Renal pelvis (tissue), 1 donor: ENCODE measurements at regions not wholly inside any gene's neighbourhood (a gene's known extent, or its start where the extent isn't known, plus 50 kb on each side); places are given as distances from the start of the nearest gene placed in this dataset.
"Not testable (repeated sequence)": the region's sequence is repeated elsewhere in the genome, so short reads cannot be mapped to it uniquely, and the experiment has no call there.

ENCODE experiments used
- DNase-seq: peaks from one replicate; pipeline ENCODE4 v3.0.0-alpha.2; 2013

DNA sequence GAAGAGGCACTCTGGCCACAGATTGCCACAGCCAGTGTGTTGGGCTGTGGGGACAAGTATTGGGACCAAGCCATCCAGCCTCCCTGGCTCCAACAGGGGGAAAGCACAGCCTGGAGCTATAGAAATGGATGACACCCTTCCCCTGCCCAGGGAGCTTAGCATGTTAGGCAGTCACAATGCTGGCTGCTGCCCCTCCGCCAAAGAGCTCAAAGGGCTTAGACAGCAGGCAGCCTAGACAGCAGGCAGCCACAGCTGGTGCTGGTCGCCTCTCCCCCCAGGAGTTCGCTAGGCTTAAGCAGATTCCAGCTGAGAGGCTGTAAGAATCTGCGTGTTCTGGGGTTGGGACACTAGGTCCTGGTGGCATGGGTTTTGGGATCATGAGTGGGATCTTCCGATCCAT lies 94.5 kb upstream of the MXRA5 start:
- no peak for DNase-seq

DNA sequence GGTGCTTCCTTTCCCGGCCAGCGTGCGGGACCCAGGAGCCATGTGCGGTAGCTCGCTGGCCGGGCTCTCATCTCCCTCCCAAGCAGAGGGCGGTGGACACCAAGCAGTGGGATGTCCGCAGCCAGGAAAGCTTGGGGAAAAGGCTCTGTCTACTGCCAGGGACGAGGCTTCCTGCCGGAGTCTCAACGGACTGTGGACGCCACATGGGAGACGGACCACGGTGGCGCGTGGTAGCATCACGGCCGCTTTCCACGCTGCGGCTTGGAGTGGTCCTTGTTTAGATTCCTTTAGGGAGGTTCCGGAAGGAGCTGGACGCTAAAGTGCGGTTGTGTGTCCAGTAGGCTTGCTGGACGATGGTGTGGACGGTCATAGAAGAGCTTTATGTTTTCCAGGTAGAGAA lies 89.5 kb upstream of the MXRA5 start:
- DNase-seq: not testable (repeated sequence)

DNA sequence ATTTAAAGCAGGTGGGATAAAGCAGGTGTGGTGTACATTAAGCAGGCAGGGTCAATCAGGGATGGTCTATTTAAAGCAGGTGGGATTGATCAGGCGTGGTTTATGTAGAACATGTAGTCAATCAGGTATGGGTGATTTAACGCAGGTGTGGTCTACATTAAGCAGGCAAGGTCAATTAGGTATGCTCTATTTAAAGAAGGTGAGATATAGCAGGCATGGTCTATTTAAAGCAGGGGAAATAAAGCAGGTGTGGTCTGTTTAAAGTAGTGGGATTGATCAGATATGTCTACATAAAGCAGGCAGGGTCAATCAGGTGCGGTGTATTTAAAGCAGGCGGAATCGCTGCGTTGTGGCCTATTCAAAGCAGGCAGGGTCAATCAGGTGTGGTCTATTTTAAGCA lies 88.6 kb upstream of the MXRA5 start:
- no peak for DNase-seq

DNA sequence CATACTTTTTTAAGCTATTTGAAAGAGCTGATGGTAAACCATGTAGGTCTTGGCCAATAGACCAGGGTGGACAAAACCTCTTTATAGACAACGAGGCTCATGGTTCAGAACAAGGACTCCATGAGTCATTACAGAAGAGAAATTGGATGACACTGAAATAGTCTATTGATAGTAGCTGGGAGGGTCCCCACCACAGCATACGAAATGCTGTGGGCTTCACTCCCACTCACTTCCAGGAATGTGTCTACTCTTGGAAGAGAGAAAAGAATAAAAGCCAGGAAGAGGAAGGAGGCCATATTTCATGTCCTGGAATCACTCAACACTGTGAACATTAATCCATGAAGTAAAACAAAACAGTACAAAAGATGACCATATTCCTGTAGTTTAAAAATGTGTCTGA lies 82.3 kb upstream of the MXRA5 start:
- DNase-seq: no peak

DNA sequence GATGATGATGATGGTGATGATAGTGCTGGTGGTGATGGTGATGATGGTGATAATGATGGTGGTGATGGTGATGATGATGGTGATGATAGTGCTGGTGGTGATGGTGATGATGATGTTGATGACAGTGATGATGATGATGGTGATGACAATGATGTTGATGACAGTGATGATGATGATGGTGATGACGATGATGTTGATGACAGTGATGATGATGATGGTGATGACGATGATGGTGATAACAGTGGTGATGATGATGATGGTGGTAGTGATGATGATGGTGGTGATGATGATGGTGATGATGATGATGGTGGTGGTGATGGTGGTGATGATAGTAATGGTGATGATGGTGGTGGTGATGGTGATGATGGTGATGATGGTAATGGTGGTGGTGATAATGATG lies 80.1 kb upstream of the MXRA5 start:
- no peak for DNase-seq

DNA sequence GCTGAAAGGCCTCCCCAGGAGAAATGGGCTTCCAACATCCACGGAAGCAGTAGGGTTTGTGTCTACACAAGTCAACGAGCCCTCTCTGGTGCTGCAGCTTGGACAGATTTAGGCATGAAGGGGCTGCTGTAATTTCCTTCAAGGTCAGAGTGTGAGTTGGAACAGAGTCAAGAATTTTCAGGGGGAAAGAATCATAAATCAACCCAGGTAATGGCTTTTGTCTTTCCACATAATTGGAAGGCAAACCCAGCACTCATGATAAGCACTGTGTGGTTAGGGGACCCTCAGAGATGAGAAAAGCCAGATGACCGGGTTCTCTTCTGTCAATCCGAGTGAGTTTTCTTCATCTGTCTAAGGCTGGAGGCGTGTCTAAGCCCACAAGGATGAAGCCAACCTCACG lies 78.6 kb upstream of the MXRA5 start:
- DNase-seq: no peak

DNA sequence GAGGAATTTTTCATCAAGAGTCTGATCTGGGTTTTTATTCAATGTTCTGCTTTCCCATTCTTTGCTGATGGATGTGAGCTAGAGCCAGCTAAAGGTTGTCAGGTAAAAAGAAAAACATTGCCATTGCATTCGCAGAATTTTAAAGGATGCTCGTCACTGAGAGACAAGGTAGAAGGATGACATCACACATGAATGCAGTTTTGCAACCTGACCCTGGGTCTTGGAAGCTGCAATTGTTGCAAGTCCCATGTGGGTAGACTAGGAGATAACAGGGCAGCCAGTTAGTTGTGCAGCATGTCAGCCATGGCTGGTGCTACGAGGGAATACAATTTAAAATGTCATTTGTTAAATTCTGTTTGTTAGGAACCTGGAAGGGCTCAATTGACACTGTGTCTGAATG lies 73.9 kb upstream of the MXRA5 start:
- DNase-seq: no peak

DNA sequence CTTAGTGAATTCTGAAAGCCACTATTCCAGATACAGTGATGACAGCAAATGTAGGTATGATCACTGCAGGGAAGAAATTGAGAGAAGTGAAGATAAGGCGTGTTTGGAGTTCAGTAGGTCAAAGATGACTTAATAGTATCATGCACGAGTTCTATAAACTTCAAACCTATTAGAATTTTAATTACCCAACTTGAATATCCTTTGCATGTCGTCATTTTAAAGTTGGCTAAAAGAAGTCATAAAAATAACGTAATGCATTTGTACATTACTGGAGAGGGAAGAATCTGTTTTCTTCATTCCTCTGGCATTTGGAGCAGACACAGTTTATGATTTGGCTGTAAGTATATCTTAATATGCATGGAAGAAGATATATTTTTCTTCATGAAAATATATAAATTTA lies 68.6 kb upstream of the MXRA5 start:
- DNase-seq: no peak

DNA sequence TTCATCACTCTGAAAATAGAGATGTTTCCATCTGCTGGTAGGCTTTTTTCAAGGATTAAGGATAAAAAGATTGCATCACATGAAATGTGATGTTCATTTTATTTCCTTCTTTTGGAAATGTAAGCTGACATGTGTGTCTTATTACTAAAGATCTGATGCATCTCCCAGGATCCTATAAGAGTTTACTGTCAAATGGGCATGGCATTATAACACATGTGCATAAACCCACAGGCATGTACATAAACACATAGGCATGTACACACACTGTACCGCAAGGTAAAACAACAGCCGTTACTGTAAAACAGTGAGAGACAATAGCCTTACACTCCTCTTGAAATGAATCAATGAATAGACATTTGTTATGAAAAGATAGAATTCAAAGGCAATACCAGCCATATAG lies 65.2 kb upstream of the MXRA5 start:
- DNase-seq: not testable (repeated sequence)

DNA sequence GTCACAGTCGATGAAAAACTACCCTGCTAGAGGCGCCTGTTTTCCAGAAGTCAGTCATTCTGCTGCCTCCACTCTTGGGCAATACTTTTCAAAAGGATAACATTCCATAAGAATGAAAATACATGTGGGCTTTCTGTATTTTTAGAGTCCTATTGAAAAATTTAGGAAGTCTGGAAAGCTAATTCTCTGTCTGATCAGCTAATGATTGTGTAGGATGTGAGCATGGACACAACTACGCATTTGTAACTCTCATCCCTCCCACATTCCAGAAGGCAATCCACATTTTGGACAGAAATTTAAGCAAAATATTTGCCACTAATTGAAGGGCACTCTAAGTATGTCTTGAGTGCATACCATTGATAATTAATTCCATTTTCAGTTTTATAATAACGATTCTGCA lies 63.5 kb upstream of the MXRA5 start:
- DNase-seq: not testable (repeated sequence)

DNA sequence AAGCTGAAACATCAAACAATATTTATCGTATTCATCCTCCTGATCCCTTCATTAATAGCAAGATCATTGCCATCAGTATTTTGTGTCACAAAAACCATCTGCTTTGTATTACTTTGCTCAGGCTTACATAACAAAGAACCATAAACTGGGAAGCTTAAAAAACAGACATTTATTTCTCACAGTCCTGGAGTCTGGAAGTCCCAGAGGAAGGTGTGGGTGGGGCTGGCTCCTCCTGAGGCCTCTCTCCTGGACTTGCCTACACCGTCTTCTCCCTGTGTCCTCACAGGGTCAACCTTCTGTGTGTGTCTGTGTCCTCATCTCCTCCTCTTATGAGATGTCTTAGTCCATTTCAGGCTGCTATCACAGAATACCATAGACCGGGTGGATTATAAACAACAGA lies 61.3 kb upstream of the MXRA5 start:
- no peak for DNase-seq

DNA sequence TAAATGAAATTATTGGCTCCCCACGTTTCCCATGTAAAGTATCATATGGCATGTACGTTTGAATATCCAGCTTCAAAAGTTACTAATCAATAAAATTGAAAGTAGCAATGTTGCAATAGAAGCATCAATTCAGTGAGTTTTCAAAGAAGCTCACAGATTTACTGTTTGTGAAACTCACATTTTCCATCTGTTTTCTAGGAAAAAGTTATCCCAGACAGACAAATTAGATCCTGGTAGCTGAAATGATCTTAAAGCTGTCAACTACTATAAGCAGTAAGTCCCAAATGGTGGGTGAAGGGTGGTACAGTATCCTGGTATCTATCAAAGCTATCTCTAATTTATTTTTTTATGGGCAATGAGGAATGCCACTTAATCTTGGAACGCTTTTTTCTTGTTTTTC lies 60.7 kb upstream of the MXRA5 start:
- DNase-seq: no peak

DNA sequence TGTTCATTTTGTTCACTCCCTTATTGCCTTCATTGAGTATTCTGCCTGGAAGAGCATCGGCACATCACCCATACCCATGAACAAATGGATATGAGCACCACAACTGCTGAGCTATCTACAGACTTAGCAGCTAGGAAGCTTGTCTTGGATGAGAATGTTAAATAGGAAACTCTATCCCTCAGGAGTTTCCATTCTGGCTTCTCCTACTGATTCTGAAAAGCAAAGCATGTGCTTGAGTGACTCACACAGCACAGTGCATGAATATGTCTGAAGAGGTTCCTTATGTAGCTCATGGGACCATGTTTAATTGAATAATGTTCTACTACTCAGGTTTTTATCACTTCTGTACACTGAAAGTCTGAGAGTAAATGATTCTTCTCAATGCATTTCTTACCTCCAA lies 57.3 kb upstream of the MXRA5 start:
- no peak for DNase-seq
